Stimulated activated naive CD8-positive, alpha-beta T cell treated with anti-CD3 and anti-CD28 coated beads, Interleukin-15, amount 100 ng/mL, for 72 hours (primary cell): ENCODE measurements at regions not wholly inside any gene's neighbourhood (a gene's known extent, or its start where the extent isn't known, plus 50 kb on each side); places are given as distances from the start of the nearest gene placed in this dataset.
A peak's percentile ranks its signal among the peaks of the same experiment; 100 is the strongest.

Experiments used
- ATAC-seq: fragments of 150-1000 bp; cut with Tn5 transposase; 2 replicates; pipeline ENCODE4 v1.10.0; 2021; ENCODE audit warnings: mild to moderate bottlenecking, moderate library complexity
- DNase-seq, 2 donors: peaks; one replicate each; pipeline ENCODE4 v3.0.0; 2021 to 2022
- H3K27ac Mint-ChIP-seq, 2 donors: one replicate each; pipeline ENCODE4 v1.8.0; 2022; ENCODE audit warnings: mild to moderate bottlenecking in 2 of 2, mixed read lengths in 2 of 2, moderate library complexity in 2 of 2
- H3K27me3 Mint-ChIP-seq: one replicate; pipeline ENCODE4 v1.8.0; 2022; ENCODE audit warnings: mixed read lengths
- H3K4me1 Mint-ChIP-seq: one replicate; pipeline ENCODE4 v1.8.0; 2022; ENCODE audit warnings: mild to moderate bottlenecking, mixed read lengths
- H3K4me3 Mint-ChIP-seq, 2 donors: one replicate each; pipeline ENCODE4 v1.8.0; 2022; ENCODE audit warnings: mild to moderate bottlenecking in 2 of 2, mixed read lengths in 2 of 2, moderate library complexity in 1 of 2
- H3K9me3 Mint-ChIP-seq, 2 donors: one replicate each; pipeline ENCODE4 v1.8.0; 2022; ENCODE audit warnings: mixed read lengths in 2 of 2

DNA sequence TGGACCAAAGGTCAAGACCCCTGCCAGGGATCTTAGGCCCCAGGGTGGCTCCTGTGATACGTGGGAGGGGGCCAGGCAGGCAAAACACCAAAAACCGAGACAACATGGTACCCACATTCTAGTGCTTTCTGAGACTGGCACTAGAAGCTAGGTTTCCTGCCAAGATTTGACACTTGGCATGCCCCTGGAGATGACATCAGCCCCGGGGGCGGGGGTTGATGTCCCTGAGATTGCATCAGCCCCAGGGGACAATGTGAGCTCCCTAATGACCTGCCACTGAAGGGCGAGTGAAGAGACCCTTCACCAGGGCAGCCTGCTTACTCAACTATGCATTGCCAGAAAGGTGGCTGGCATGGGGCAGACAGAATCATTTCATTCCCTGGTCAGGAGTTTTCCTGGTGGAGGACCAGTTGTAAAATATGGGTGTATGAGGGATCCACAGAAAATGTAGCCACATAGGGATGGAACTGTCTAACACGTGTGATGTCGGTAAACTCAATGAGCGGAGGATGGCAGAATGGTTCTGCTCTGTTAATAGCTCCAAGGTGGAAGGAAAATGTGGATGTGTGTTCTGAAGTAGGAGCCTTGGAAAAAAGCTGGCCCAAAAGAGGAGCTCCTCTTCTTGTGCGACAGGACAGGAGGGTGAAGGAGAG, 219.7 kb downstream of the UNC5CL start:
- Mint-ChIP-seq H3K4me3 (no peak overlapping the region), H3K4me1 (peaks cover 9% of the 10 kb centered on the region), H3K27ac (peak overlapping the region; percentile 92 to 98), H3K27me3 (peaks cover 27% of the 10 kb centered on the region), H3K9me3 (peaks cover 4 to 8% of the 10 kb centered on the region in 2 donors)
- ATAC-seq (peak; percentile 69), DNase-seq (peak; percentile 34 to 60)

DNA sequence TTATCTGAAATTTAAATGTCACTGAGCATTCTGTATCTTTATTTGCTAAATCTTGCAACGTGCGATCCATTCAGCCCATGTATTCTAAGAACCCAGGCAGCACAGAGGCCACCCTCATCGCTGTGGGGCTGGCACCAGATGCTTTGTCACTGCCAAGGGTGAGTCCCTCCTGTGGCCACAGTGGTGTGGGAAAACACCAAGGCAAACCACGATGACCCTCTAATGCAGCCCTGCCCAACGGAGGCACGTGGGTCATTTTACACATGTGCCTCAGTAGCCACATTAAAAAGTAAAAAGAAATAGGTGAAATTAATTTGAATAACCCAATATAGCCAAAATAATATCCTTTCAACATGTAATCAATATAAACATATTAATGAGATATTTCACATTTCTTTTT, 221.7 kb downstream of the UNC5CL start:
- Mint-ChIP-seq H3K27ac (no peak overlapping the region), H3K4me3 (no peak overlapping the region), H3K9me3 (peaks cover 4 to 8% of the 10 kb centered on the region in 2 donors), H3K4me1 (peaks cover 9% of the 10 kb centered on the region), H3K27me3 (peaks cover 10% of the 10 kb centered on the region)
- ATAC-seq (no peak), DNase-seq (no peak)

DNA sequence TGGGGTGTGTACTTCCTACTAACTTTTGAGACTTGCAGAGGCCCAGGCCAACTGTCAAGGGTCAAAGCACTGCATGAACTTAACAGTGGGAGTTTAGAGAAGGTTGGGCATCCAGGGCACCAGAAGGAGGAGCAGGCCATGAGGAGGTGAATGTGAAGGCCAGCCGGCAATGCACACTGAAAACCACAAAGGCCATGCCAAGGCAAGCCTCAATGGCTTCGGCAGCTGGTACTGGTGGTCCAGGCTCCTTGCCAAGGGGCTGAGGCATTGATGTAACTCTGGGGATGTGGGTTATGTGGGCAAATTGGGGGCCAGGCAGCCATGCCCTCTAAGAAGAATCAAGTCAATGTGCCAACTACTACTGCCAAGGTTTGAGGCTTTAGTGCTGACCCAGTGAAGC, 222.4 kb downstream of the UNC5CL start:
- Mint-ChIP-seq H3K27ac (no peak overlapping the region), H3K9me3 (peaks cover 4 to 8% of the 10 kb centered on the region in 2 donors), H3K4me1 (peaks cover 9% of the 10 kb centered on the region), H3K4me3 (no peak overlapping the region), H3K27me3 (peaks cover 9% of the 10 kb centered on the region)
- no peak for ATAC-seq
- DNase-seq: no peak

DNA sequence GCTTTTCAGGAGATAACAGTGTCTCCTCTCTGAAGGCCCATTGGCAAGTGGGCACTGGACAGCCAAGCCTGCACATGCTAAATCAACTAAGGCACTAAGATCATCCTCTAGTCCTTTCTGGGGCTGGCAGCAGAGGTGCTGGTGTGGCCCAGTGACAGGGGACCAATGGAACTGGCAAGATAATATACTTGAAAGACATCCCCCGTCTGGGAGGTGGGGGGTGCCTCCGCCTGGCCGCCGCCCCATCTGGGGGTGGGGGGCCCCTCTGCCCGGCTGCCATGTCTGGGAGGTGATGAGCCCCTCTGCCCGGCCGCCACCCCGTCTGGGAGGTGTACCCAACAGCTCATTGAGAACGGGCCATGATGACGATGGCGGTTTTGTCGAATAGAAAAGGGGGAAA, 223.3 kb downstream of the UNC5CL start:
- Mint-ChIP-seq H3K4me3 (no peak overlapping the region), H3K4me1 (peaks cover 9% of the 10 kb centered on the region), H3K9me3 (peaks cover 4 to 8% of the 10 kb centered on the region in 2 donors), H3K27me3 (peaks cover 2% of the 10 kb centered on the region), H3K27ac (no peak overlapping the region)
- DNase-seq (no peak), ATAC-seq (no peak)

DNA sequence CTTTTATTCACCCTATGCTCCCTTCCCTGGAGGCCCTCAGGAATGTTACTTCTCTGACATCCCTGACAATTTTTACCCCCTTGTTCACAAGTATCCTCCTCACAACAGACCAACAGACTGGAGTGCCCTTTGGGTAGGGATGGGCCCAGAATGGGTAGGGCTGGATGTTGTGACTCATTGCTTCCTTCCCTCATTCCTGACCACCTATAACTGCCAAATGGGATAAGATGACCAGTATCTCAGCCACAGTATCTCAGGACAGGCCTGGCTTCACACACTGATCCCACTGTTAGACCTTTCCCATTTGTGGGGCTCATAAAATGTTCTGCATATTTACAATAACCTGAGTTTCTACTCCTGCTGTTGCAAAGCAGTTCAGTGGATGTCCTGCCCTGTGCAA, 223.0 kb upstream of the LRFN2 start:
- Mint-ChIP-seq H3K4me1 (no peaks in the 10 kb centered on the region), H3K4me3 (no peak overlapping the region), H3K27ac (no peak overlapping the region), H3K27me3 (no peaks in the 10 kb centered on the region), H3K9me3 (no peaks in the 10 kb centered on the region)
- no peak for ATAC-seq
- no peak for DNase-seq

DNA sequence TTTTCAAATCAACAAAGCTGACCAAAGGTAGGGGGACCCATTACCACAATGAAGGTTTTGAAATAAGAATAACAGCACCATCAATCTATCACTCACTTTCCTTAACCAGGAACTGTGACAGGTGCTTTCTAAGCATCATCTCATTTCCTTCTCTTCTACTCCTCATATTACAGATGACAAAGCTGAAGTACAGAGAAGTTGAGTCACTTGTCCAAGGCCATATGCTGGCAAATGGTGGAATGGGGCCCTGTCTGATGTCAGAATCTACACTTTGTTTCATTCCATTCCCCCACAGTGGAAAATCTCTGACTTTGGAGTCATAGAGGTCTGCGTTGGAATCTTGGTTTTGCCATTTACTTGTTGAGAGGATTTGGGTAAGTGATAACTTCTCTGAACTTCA, 222.5 kb upstream of the LRFN2 start:
- DNase-seq: no peak
- H3K4me3 Mint-ChIP-seq: no peak overlapping the region
- ATAC-seq: no peak
- no peaks in the 10 kb centered on the region for H3K9me3 Mint-ChIP-seq
- H3K27me3 Mint-ChIP-seq: no peaks in the 10 kb centered on the region
- H3K4me1 Mint-ChIP-seq: no peaks in the 10 kb centered on the region
- H3K27ac Mint-ChIP-seq: no peak overlapping the region

DNA sequence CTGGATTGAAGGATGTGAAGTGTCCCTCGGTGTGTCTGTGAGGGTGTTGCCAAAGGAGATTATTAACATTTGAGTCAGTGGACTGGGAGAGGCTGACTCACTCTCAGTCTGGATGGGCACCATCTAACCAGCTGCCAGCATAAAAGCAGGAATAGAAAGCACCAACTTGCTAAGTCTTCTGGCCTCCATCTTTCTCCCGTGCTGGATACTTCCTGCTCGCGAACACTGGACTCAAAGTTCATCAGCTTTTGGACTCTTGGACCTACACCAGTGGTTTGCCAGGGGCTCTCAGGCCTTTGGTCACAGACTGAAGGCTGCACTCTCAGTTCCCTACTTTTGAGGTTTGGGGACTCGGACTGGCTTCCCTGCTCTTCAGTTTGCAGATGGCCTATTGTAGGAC, 220.3 kb upstream of the LRFN2 start:
- DNase-seq (no peak), ATAC-seq (no peak)
- Mint-ChIP-seq H3K9me3 (no peaks in the 10 kb centered on the region), H3K27me3 (no peaks in the 10 kb centered on the region), H3K4me3 (no peak overlapping the region), H3K27ac (no peak overlapping the region), H3K4me1 (no peaks in the 10 kb centered on the region)

DNA sequence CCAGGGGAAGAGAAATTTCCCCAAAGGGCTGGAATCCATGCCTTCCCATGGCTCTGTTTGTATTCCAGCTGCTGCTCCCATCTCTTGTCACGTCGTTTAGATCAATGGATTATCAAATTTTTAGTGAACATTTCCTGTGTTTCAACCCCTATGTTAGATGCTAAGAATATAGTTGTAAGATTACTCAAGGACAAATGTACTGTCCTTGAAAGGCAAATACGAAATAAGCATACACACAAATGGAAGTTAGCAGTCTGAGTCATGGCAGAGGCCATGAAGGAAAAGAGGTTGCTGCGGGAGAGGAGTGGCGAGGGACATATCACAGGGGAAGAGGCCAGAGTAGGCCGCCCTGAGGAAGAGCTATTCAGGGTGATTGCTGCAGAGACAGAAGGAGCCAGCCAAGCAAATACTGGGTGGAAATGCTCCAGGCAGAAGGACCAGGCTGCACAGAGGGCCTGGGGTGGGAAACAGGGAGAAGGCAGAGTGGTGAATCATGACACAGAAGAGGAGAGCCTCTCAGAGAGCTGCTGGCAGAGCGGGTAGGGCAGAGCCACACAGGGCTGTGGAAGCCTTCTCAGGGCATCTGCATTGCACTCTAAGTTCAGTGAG, 219.2 kb upstream of the LRFN2 start:
- Mint-ChIP-seq H3K9me3 (no peaks in the 10 kb centered on the region), H3K27ac (no peak overlapping the region), H3K27me3 (no peaks in the 10 kb centered on the region), H3K4me3 (no peak overlapping the region), H3K4me1 (no peaks in the 10 kb centered on the region)
- DNase-seq (no peak), ATAC-seq (no peak)

DNA sequence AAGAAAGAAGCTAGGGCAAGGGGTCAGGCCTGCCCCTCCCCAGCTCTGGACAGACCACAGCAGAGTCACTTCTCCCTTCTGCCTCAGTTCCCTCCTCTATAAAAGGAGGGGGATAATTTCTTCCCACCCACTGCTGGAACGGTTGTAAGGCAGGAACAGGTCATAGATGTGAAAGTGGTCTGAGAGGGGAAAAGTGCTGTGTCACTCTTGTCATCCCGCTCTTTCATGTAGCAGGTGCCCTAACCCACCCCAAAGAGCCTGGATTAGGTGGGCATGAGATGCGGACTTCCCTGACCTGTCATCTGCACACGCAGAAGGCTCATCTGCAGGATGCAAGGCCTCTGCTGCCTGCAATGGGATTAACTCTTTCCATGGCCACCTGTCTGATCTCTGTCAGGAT, 218.2 kb upstream of the LRFN2 start:
- Mint-ChIP-seq H3K27me3 (no peaks in the 10 kb centered on the region), H3K4me3 (no peak overlapping the region), H3K27ac (no peak overlapping the region), H3K4me1 (no peaks in the 10 kb centered on the region), H3K9me3 (no peaks in the 10 kb centered on the region)
- DNase-seq (no peak), ATAC-seq (no peak)

DNA sequence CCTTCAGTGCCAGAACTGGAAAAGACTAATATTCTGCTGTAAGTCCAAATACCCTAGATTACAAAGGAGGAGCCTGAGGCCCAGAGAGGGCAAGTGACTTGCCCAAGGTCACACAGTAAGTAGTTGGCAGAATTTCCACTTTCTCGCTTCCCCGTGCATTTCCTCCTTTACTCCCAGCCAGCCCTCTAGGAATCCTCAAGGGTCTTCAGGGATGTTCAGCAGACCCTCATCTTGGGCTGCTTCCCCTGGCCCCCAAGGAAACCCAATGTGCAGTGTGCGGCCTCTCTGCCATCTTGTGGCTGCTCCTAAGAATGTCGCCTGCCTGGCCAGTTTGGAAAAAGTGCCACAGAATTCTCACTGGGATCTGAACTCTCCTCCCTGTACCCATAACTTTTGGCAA, 217.7 kb upstream of the LRFN2 start:
- Mint-ChIP-seq H3K4me1 (no peaks in the 10 kb centered on the region), H3K9me3 (no peaks in the 10 kb centered on the region), H3K27ac (no peak overlapping the region)

DNA sequence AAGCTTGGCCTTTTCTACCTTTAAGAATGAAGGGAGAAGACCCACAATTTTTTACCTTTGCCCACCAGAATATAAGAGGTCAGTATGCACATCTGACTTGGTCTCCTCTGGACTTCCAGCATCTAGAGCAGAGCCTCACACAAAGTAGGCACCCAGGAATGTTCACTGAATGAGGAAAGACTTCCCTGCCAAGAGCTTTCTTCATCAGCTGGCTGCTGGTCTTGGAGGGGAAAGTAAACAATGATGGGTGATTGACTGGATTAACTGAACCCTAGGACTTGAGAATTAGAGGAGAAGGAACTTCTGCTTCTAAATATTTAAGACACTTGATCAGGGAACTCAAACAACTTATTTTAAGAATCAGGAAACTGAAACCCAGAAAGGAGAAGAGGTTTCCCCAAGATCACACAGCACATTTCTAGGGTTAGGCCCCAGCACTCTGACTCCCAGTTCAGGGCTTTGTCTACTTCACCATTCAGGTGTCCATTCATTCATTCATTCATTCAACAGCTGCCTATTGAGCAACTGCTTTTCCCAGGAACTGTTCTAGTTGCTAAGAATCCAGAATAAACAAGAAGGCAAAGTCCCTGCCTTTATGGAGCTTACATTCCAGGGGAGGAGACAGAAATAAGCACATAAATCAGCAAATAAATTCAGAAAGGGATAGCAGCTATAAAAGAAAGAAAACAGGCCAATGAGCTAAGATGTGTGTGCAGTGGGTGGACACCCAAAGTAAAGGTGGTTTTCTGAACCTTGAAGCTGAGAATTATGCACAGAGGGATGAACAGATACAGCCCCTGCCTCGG, 216.9 kb upstream of the LRFN2 start:
- H3K27me3 Mint-ChIP-seq: no peaks in the 10 kb centered on the region
- no peaks in the 10 kb centered on the region for H3K9me3 Mint-ChIP-seq
- H3K4me1 Mint-ChIP-seq: no peaks in the 10 kb centered on the region
- H3K4me3 Mint-ChIP-seq: no peak overlapping the region
- ATAC-seq: no peak
- DNase-seq: no peak
- no peak overlapping the region for H3K27ac Mint-ChIP-seq

More for the DNA sequence above, 217.7 kb upstream of the LRFN2 start:
- no peak for ATAC-seq
- Mint-ChIP-seq H3K27me3 (no peaks in the 10 kb centered on the region), H3K4me3 (no peak overlapping the region)
- no peak for DNase-seq

DNA sequence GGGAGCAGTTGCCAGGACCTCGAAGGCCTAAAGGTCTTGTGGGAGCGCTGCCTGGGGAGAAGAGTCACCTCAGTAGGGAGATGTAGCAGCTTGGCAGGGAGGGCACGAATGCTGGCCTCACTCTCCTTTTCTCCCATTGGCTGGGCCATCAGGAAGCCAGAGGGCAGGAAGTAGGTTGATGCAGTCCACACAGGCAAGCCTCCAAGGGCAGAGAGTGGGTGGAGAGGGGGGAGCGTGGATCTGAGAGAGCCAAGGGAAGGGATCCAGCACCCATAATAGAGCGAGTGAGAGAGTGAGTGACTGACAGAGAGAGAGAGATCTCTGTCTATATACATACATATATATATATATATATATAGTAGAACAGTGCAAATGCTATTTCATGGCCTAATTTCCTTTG, 215.3 kb upstream of the LRFN2 start:
- no peaks in the 10 kb centered on the region for H3K27me3 Mint-ChIP-seq
- no peak overlapping the region for H3K27ac Mint-ChIP-seq
- H3K4me3 Mint-ChIP-seq: no peak overlapping the region
- DNase-seq (no peak), ATAC-seq (no peak)
- no peaks in the 10 kb centered on the region for H3K4me1 Mint-ChIP-seq
- H3K9me3 Mint-ChIP-seq: no peaks in the 10 kb centered on the region

DNA sequence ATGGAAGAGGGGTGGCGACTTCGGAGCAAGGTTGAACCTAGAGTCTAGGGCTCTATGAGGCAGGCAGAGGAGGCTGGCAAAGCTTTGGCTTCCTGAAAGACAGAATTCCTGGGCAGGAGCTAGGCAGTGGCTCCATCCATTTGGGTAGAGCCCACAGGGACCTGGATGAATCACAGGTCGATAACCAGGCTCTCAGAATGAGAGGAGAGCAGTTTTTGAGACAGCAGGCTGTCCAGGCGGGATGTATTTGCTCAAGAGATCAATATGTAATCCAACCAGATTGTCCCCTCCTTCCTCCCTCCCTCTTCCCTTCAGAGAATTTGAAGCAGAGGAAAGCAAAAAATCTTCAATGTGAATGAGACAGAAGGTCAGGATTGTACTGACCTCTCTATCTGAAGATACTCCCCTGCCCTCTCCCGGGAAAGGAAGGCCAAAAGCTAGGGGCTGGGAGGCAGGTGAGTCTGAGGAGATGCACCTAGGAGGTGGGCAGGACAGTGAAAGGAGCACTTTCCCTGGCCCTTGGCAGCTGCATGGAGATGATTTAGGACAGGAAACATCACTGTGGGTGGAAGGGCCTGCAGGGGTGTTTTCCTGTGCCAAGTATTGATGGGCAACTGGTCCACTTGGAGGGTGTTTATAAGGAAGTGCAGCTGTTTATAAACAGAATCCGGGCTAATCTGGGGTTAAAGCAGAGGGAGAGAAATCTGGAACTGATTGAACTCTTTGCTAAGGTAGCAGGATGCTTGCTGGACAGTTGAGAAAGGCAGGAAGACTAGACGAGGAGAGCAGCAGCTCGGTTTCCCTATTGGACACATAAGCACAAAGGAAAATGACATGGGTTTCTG, 212.4 kb upstream of the LRFN2 start:
- H3K27ac Mint-ChIP-seq: peak overlapping the region in 1 of 2 donors; percentile 55
- ATAC-seq (no peak), DNase-seq (no peak)
- H3K9me3 Mint-ChIP-seq: no peaks in the 10 kb centered on the region
- H3K4me3 Mint-ChIP-seq: no peak overlapping the region
- no peaks in the 10 kb centered on the region for H3K4me1 Mint-ChIP-seq
- H3K27me3 Mint-ChIP-seq: no peaks in the 10 kb centered on the region

DNA sequence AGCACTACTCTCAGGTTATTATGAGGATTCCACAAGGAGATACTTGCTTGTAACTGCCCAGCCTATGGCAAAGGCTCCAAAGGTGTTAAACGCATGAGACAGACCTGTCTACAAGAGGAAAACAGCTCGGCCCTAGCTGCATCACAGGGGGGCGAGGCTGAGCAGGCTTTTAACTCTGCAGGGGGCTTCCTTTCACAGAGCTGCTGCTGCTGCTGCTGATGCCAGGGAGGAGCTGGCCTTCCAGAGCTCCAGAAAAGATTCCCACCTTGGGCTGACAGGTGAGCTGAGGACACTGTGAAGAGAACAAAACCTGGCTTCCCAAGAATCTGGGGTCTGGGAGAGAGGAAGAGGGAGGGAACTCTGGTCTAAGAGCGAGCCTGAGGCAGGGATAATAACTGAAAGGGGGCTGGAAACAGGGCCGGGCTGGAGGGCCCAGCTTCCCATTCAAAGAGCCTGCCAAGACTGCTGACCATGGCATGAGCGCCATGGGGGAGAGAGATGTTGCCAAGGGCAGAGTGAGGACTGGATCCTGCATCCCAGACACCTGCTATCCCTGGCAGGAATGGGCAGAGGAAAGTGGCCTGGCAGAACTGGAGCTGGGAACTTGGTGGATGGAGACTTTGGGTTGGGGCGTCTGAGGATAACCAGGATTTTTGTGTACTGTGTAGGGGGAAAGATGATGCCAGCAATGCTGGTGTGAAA, 211.1 kb upstream of the LRFN2 start:
- Mint-ChIP-seq H3K9me3 (no peaks in the 10 kb centered on the region), H3K4me3 (no peak overlapping the region), H3K4me1 (no peaks in the 10 kb centered on the region), H3K27ac (no peak overlapping the region), H3K27me3 (no peaks in the 10 kb centered on the region)
- ATAC-seq (no peak), DNase-seq (no peak)
